Stimulated activated CD4-positive, alpha-beta T cell treated with anti-CD3 and anti-CD28 coated beads, Interleukin-4, amount 100 ng/mL, for 4 hours (primary cell): ENCODE measurements at regions not wholly inside any gene's neighbourhood (a gene's known extent, or its start where the extent isn't known, plus 50 kb on each side); places are given as distances from the start of the nearest gene placed in this dataset.

ENCODE experiments used
- DNase-seq, 2 experiments: peaks; one replicate each; pipeline ENCODE4 v3.0.0-alpha.2; 2020

GRCh38 chr9:106684940-106685695 lies 177.8 kb upstream of the ZNF462 start:
- DNase-seq: no peak

GRCh38 chr9:106689089-106689488 lies 173.9 kb upstream of the ZNF462 start:
- DNase-seq: no peak

- no peak for DNase-seq
Measured at GRCh38 chr9:106691627-106692026, 171.3 kb upstream of the ZNF462 start.

GRCh38 chr9:106693558-106693957 lies 169.4 kb upstream of the ZNF462 start:
- DNase-seq: no peak

- DNase-seq: no peak
Measured at GRCh38 chr9:106696804-106697203, 166.2 kb upstream of the ZNF462 start.

GRCh38 chr9:106697390-106697749 lies 165.6 kb upstream of the ZNF462 start:
- no peak for DNase-seq

- no peak for DNase-seq
Measured at GRCh38 chr9:106697750-106698502, 165.0 kb upstream of the ZNF462 start.

GRCh38 chr9:106700676-106701075 lies 162.3 kb upstream of the ZNF462 start:
- DNase-seq: no peak

GRCh38 chr9:106701611-106702010 lies 161.4 kb upstream of the ZNF462 start:
- no peak for DNase-seq

- no peak for DNase-seq
Measured at GRCh38 chr9:106704056-106704615, 158.8 kb upstream of the ZNF462 start.

- DNase-seq: no peak
Measured at GRCh38 chr9:106707291-106707690, 155.7 kb upstream of the ZNF462 start.

- no peak for DNase-seq
Measured at GRCh38 chr9:106707738-106708474, 155.1 kb upstream of the ZNF462 start.

- no peak for DNase-seq
Measured at GRCh38 chr9:106708475-106709146, 154.4 kb upstream of the ZNF462 start.

- no peak for DNase-seq
Measured at GRCh38 chr9:106712279-106712678, 150.7 kb upstream of the ZNF462 start.

- no peak for DNase-seq
Measured at GRCh38 chr9:106713206-106713605, 149.8 kb upstream of the ZNF462 start.

GRCh38 chr9:106716820-106717219 lies 146.1 kb upstream of the ZNF462 start:
- no peak for DNase-seq

GRCh38 chr9:106717686-106718085 lies 145.3 kb upstream of the ZNF462 start:
- no peak for DNase-seq

- DNase-seq: no peak
Measured at GRCh38 chr9:106718936-106719335, 144.0 kb upstream of the ZNF462 start.

- DNase-seq: no peak
Measured at GRCh38 chr9:106722051-106722753, 140.8 kb upstream of the ZNF462 start.

GRCh38 chr9:106723926-106724325 lies 139.0 kb upstream of the ZNF462 start:
- no peak for DNase-seq

- DNase-seq: no peak
Measured at GRCh38 chr9:106724566-106724965, 138.4 kb upstream of the ZNF462 start.
